ENCODE measurements at regions not wholly inside any gene's neighbourhood (a gene's known extent, or its start where the extent isn't known, plus 50 kb on each side); places are given as distances from the start of the nearest gene placed in this dataset.

- no peak for DNase-seq
These were observed 306.1 kb upstream of the KLHL29 start for GRCh38 chr2:23078784-23079434.

DNA sequence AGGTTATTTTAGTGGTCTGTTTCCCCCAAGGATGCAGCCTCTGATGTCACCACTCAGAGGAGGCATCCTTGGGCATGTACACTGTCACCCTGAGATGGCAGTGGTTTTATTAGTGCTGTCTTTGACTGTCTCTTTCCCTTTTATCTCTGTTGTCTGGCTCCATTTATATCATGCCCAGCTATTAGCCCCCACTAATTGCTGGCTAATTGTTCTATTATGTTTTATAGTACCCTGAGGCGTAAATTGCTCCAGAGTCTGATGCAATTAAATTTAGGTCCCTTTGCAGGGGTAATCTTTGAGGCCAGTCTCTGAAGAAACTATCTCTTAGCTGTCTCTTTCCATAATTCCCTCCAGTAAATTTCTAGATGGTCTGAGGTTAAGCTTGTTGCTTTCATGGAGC, 301.0 kb upstream of the KLHL29 start:
- DNase-seq = no peak

- DNase-seq = no peak
These were observed 294.0 kb upstream of the KLHL29 start for GRCh38 chr2:23091019-23091418.

GRCh38 chr2:23091900-23092299, 293.1 kb upstream of the KLHL29 start:
- DNase-seq = no peak

GRCh38 chr2:23092831-23093230, 292.1 kb upstream of the KLHL29 start:
- DNase-seq = no peak

GRCh38 chr2:23093513-23093912, 291.5 kb upstream of the KLHL29 start:
- DNase-seq = peak; percentile 56

GRCh38 chr2:23096906-23097602, 287.9 kb upstream of the KLHL29 start:
- DNase-seq = no peak

DNA sequence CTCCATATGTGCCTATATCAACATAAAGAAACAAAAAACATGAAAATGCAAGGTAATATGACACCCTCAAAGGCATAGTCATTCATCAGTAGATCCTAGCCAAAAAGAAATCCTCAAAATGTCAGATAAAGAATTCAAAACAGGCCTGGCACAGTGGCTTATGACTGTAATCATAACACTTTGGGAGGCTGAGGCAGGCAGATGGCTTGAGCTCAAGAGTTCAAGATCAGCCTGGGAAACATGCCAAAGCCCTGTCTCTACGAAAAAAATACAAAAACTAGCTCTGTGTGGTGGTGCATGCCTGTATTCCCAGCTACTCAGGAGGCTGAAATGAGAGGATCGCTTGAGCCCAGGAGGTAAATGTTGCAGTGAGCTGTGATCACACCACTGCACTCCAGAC, 284.6 kb upstream of the KLHL29 start:
- no peak for DNase-seq

- DNase-seq = no peak
These were observed 278.7 kb upstream of the KLHL29 start for GRCh38 chr2:23106242-23106785.

- DNase-seq = no peak
These were observed 277.5 kb upstream of the KLHL29 start for GRCh38 chr2:23107327-23107941.

GRCh38 chr2:23111263-23111662, 273.7 kb upstream of the KLHL29 start:
- DNase-seq = no peak

DNA sequence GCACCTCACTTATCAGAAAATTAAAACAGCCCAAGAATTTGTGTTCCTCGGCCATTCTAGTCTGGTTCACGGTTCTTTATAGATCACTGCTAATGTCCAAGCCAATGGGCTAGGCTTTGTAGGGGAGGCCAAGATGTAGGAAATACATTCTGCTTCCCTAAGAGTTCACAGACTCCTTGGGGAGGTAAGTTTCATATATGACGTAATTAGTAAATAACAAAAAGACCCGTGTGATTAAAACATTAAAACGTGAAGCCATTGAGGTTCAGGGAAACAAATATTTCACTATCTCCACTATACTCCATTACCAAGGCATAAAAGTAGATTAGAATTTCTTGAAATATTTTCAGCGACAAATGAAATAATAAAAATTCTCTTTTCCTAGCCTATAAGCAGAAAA, 272.5 kb upstream of the KLHL29 start:
- no peak for DNase-seq

- DNase-seq = no peak
These were observed 270.7 kb upstream of the KLHL29 start for GRCh38 chr2:23114299-23114698.

GRCh38 chr2:23118313-23118712, 266.7 kb upstream of the KLHL29 start:
- no peak for DNase-seq

- DNase-seq = no peak
These were observed 266.1 kb upstream of the KLHL29 start for GRCh38 chr2:23118894-23119293.

DNA sequence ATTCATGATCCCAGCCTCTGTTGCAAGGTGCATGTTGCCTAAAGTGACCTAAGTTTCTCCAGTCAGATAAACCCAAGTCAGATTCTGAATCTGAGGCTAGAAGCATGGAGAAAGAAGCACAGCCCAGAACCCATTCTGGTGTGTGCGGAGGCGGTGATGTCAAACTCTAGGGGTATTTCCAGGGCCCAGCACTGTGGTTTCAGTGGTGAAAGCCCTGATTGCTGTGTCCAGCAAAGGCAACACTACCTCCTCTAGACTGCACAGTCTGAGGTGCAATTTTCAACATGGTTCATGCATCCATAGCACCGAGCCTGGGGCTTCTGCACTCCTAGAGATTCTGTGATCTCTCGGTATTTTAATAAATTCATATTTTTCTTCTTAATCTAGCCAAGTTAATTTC, 264.8 kb upstream of the KLHL29 start:
- no peak for DNase-seq

- no peak for DNase-seq
These were observed 262.9 kb upstream of the KLHL29 start for GRCh38 chr2:23121968-23122648.

GRCh38 chr2:23122681-23123215, 262.2 kb upstream of the KLHL29 start:
- no peak for DNase-seq

- DNase-seq = no peak
These were observed 261.3 kb upstream of the KLHL29 start for GRCh38 chr2:23123686-23124085.

- no peak for DNase-seq
These were observed 260.7 kb upstream of the KLHL29 start for GRCh38 chr2:23124214-23124750.

DNA sequence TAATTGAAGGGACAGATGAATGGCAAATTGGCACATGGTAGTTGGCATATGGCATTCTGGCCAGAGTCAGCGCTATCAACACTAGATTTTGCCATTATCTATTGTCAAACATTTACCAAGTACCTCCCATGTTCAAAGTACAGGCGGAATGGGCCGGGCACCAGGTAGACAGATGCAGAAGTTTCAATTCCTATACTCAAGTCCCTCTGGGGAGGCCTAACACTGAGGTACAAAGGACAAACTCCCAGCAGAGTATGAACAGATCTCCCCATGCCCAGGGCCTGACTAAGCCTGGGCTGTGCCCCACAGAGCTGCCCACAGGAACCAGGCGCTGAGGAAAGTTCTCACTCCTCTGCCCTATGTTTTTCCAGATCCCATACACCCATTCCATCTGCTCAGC, 257.5 kb upstream of the KLHL29 start:
- no peak for DNase-seq

- DNase-seq = no peak
These were observed 256.2 kb upstream of the KLHL29 start for GRCh38 chr2:23128684-23129292.
